HG03354 (cell line): ENCODE measurements at regions not wholly inside any gene's neighbourhood (a gene's known extent, or its start where the extent isn't known, plus 50 kb on each side); places are given as distances from the start of the nearest gene placed in this dataset.
"Not testable (repeated sequence)": the region's sequence is repeated elsewhere in the genome, so short reads cannot be mapped to it uniquely, and the experiment has no call there.

ENCODE experiments used
- ATAC-seq: cut with Tn5 transposase; IDR thresholded peaks from one replicate; pipeline ENCODE4 v1.9.1; 2021; ENCODE audit warnings: mild to moderate bottlenecking; ENCODE audit not compliant: unreplicated experiment, poor library complexity, severe bottlenecking

DNA sequence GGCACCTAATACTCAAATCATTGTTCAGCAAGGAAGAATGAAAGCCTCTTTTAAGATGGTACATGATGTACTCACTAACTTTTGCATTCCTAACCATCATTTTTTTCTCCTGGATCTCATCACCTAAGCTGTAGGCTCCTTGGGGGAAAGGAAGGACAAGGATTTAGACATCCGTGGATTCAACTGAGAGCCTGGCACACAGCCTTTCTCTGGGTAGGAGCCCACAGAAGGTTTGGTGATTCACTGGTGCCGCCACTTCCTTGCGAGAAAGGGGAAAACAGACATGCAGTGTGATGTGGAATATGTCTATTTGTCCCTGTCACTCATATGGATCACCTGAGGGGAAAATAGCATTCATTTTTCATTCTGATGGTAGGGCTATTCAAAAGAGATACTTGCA, 147.3 kb downstream of the PCDH7 start:
- ATAC-seq, result no peak

DNA sequence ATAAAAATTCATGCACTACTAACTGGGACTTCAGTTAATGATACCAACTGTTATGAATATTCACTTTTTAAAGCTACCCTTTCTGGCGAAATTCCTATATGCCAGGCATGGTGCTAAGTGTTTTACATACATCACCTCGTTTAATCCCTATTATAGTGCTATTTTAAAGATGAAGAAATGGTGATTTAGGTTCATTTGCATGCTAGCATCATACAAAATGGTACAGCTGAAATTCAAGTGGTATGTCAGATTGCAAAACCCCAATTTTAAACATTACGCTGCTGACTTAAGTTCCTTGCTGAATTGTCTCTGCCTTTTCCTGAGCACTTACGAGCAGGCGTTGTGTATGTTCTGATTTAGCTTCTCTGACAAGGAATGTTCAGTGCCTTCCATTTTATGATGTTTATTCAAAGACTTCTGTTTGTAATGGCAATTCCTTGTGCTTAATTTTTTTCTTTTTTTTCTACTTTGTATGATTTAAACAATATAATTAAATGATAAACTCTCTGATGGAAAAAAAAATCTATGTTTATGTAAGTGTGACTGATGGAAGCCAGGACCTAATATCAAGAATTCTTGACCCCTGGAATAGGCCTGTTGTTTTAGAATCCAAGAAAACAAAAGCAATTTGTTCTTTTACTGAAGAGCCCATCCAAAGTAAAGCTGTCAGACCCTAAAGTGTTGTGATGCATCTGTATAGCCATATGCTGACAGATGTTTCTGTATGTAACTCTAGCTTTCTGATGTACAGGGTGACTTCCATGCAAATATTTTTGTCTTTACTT, 148.1 kb downstream of the PCDH7 start:
- ATAC-seq, result no peak

GRCh38 chr4:30869387-30869786, 149.2 kb downstream of the PCDH7 start:
- not testable (repeated sequence) for ATAC-seq

DNA sequence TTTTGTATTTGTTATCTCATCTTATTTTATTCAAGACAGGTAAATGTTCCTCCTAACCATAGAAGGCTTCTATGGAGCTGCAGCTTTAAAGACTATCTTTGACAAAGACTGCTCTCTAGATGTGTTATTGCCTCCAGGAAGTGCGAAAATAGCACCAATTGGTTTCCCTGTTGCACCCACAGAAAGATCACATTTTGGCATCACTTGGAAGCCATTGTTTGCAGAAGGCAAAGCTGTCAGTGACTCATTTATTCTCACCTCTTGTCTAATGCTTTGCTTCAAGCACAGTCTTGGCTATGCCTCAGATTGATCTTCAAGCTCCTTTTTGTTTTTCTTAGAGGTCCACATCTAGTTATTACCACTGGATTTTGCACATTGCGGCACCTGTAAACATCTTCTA, 150.3 kb downstream of the PCDH7 start:
- no peak for ATAC-seq

DNA sequence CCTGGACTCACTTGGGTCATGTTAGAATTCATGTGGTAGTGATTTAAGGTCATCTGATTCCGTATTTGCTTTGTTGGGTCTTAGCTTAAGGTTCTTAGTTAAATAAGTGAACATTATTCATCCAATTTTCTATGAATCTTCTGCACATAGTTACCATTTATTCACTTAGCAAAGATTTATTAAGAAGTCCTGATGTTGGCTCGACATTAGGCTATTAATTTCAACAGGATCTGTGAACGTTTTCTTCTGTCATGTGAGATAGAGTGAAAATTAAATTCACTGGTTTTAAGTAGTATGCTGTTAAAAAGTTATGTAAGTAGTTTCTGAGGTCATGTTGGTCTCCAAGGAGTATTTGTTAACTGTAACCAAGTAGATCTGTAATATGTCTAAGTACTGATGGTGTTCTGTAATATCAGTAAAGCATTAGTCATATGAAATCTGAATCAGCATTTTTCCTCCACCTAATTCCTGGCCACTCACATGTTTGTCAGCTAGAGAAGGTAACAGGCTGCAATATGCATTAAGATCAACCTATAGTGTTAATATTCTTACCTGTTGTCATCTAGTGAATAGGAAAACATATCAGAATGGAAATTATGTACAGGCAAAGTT, 155.6 kb downstream of the PCDH7 start:
- no peak for ATAC-seq

- ATAC-seq, result no peak
Observed at GRCh38 chr4:30879855-30880598, 159.9 kb downstream of the PCDH7 start.

GRCh38 chr4:30881985-30882384, 161.8 kb downstream of the PCDH7 start:
- ATAC-seq, result no peak

- ATAC-seq, result no peak
Observed at GRCh38 chr4:30882443-30882842, 162.3 kb downstream of the PCDH7 start.

DNA sequence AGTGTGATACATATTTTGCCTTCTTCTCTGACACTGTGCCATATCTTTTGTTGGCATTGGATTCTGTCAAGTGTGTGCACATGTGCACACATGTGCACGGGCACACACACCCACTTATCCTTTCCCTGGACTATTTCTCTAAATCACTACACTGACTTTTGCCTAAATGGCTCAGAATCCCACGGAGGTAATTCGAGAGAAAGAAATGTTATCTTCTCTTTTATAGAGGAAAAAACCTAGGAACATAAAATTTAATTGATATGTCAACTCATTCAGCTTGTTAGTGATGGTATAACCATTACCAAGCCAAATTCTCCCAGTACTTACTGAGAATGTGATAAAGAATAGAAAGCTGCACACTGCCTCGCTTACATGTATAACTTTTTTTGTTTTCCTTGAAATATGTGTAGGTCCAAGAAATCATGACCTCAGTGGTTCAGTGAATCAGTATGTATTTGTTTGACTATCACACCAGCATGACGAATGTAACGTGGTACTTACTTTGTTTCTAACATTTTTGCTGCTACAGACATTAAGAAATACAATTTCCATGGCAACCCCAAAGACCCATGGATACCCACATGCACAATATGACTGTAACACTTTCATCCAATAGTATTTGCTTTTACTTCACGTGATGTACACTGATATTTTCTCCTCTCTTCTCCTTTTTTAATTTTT, 163.0 kb downstream of the PCDH7 start:
- ATAC-seq, result no peak

DNA sequence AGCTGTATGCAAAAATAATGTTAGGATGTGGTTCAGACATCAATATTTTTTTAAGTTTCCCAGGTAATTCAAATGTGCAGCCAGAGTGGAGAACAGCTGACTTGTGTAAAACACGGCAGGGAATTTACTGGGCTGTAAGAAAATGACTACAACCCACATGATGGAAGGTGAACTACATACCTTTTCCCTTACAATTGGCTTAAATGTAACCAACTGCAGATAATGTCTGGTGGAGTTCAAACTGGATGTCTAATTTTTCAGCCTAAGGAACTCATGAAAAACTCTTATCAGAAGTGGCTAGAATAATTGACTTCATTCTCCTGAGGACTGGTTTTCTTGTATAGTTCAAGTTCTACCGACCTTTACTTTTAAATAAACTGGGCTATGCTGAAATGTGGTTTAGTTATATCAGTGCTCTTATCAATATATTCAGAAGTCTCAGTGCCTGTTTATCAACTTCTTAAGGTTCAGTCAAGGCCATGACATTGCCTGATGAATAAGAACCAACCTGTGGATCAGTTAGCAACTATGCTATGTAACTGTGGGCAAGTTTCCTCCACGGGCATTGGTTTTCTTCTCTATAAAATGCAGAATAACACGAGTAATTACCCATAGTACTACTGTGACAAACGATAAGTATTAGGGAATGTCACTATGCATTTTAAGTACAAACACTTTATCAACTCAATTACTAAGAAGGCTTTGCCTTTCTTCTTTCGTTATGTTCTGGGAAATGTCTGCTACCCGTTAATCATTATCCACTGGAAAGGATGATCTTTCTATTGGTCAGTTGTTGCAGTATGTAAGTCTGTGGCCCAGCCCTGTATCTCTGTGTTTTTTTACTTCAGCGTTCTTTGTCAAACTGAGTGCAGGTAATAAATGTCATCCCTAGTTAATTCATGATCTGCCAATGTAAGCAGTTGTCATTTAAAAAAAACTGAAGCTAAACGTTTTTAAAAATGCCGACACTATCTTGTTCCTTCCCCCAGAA, 181.6 kb downstream of the PCDH7 start:
- ATAC-seq, result no peak

DNA sequence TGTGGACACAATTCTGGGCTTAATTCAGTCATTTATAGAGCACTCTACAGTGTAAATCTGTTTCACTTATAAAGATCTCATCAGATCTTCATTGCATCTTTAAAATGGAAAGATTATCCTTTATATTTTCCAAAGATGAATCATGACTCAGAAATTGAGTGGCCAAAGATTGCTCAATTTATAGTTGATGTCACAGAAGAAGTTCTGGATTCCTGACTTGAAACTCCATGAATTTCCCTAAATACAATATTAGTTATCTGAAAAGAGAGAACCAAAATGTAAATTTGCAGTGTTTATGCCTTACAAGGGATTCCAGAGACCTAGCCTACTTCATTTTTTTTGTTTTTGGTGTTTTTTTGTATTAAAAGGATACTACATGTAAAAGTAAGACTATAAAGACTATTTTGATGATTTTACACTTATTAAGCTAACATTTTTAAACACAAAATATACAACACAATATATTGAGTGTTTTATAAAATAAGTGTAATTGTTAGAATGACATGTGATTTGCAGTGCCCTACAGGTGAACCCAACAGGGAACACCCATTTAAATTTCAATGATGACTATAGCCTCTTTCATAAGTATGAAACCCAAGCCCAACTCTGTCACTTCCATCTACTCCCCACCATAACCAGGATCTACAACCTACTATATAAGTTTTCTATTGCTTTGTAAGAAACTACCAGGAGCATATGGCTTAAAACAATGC, 183.5 kb downstream of the PCDH7 start:
- no peak for ATAC-seq

DNA sequence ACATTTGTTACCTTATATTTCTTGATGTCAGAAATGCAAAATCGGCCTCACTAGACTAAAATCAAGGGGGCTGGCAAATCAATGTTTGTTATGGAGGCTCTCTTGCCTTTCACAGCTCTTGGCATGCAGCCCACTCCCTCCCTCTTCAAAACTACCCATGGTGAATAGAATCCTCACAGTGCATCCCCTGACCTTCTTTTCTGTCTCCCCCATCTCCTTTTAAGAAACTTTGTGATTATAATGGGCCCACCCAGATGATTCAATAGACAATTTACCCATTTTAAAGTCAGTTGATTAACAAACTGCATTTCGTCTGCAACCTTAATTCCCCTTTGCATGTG, 184.0 kb downstream of the PCDH7 start:
- no peak for ATAC-seq

- no peak for ATAC-seq
Observed at GRCh38 chr4:30904588-30904987, 184.4 kb downstream of the PCDH7 start.

DNA sequence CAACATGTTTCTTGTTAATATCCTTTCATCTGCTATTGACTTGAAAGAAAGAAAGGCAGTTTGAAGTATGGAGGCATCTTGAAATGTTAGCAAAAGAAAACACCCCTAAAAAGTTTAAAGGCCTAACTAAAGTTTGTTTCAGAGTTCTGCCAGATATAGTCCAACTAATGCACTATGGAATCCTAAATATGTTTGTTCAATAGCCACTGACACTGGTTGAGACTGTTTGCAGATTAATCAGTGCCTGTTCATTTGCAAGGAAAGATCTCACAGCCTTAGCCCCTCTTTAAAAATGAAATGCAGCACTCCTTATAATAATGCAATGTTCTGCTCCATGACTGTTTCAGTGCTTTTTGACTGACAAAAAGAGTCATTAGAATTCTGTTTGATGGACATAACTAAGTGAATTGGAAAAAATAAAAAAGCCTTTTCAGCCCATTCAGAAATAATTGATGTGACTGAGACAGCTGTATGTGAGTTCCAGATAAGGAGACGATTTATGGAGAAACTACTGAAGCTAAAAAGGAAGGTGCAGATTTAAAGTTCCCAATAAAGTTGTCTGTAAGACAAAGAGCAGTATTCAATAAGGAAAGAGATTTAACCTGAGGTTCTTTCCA, 192.0 kb downstream of the PCDH7 start:
- ATAC-seq, result no peak

DNA sequence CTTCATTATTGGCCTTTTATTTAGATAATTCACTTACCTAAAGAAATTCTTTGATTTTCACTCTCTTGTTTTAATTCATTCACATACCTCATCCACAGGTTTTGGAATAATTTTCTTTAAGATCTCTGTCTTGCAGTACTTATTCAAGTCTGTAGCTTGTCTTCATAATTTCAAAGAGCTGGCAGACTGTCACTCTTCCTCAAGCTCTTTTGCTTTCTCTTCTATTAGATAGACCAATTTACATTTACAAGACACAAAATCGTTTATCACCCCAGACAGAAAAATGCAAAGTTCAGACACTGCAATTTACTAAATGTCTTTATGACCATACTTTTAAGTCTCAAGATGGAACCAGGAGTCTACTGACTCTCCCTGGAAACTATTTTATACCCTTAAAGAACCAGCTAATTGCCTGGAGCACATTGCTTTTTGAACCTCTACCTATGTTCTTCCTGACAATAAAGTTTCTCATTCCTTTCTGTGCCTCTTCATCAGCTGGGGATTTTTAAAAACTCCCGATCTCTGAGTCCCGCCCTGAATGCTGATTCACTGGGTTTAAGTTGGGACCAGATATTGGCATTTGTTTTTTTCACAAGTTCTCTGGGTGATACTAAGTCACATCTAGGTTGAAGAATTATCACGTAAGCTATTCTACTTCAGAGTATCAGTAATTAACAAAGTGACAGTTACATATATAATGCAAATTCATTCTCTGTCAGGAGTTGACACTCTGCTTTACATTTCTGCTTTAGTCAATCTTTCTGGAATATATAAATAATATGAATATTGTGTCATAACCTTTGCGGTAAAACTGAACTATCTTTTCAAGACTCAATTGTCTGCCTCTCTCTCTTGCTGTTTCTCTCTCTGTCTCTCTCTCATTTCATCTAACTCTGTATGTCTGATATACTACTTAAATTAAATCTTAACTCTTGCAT, 196.4 kb downstream of the PCDH7 start:
- ATAC-seq, result no peak

DNA sequence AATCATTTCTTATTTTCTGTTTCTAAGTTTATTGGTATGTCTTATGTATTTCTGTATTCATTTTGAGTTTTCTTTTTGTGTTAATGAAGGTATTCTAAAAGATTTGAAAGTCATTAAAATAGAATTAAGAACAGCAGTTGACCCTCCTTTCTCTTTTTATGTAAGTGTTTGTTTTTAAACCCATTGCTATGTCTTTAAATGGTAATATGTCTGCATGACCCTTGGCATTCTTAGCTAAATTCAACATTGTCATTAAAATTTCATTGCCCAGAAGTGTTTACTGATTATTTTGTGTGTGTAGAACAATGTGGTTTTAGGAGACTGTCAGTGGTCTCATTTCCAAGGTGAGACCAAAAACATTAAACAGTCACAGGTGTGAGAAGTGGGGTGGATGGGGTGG, 197.8 kb downstream of the PCDH7 start:
- ATAC-seq, result no peak

DNA sequence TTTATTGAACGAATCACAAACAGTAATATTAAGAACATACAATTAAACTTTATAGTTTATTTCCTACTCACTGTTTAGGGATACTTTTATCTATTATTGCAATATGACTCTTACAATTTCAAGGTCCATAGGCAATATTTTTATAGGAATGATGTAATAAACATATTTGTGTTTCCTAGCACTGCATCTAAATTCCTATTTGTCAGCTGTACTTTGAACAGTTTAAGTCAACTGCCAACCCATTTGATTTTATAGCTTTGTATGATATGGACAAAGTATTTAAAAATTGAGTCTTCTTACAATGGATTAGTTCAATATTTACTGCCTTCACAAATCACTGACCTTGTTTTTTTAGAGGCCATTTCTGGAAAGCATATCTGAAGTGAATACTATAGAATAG, 199.3 kb downstream of the PCDH7 start:
- no peak for ATAC-seq
